Limb (tissue), 2 donors: ENCODE measurements at regions not wholly inside any gene's neighbourhood (a gene's known extent, or its start where the extent isn't known, plus 50 kb on each side); places are given as distances from the start of the nearest gene placed in this dataset.
"Not testable (repeated sequence)": the region's sequence is repeated elsewhere in the genome, so short reads cannot be mapped to it uniquely, and the experiment has no call there.

ENCODE experiments used
- DNase-seq, 2 donors: peaks; one replicate each; pipeline ENCODE4 v3.0.0-alpha.2; 2016; ENCODE audit errors: extremely low spot score in 2 of 2

DNA sequence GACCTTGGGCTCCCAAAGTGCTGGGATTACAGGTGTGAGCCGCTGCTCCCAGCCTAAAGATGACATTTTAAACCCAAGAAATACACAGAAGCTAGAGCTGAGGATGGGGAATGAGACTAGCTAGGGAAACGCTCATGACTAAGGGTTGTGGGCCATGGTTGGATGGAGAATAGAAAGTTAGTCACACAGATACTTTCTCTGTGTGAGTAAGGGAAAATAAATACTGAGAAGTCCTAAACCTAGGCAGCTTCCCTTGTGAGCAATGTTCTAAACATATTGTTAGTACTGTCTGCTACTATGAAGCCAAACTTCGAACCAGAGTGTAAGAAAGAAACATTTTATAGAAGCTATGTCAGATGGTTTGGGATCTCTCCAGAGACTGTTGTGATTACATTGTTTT is 304.8 kb upstream of the STAC start:
- no peak for DNase-seq

GRCh38 chr3:36077320-36077719 is 303.0 kb upstream of the STAC start:
- no peak for DNase-seq

DNA sequence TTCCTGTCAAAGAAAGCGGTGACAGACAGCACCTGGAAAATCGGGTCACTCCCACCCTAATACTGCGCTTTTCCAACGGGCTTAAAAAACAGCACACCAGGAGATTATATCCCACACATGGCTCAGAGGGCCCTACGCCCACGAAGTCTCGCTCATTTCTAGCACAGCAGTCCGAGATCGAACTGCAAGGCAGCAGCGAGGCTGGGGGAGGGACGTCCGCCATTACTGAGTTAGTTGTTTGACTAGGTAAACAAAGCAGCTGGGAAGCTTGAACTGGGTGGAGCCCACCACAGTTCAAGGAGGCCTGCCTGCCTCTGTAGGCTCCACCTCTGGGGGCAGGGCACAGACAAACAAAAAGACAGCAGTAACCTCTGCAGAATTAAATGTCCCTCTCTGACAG is 297.3 kb upstream of the STAC start:
- not testable (repeated sequence) for DNase-seq

GRCh38 chr3:36095238-36095637 is 285.1 kb upstream of the STAC start:
- DNase-seq = no peak

DNA sequence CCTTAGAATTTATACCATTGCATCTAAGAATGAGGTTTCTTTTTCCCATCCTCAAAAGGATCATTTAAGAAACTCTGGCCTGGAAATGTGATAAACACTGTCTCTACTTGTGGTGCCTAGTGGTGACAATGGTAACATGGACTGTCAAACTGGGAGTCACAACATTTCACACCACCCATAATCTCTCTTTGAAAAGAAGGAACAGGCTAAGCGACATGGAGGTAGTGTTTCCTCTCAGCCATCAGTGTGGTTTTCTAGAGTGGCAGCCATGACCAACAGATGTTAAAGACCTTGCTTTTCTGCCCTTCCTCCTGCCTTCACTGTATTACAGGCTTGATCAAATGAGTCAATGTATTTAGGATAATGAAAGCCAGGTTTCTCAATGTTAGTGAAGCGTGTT is 283.1 kb upstream of the STAC start:
- DNase-seq = no peak

DNA sequence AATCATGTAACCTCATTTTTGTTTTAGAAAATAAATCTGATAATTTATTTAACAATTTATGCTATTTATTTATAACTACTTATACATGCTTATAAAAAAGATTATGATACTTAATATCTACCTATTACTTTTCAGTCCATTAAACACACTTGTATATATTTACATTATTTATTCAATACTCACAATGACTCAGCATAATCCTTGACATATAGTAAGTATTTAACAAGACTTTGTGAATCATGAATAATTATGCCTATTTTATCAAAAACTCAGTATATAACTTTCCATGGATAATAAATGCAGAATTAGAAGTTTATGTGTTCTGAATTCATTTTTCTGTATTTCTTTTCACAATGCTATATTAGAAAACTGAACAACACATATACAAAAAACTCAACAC is 266.0 kb upstream of the STAC start:
- DNase-seq = no peak

- DNase-seq = no peak
These were observed 256.0 kb upstream of the STAC start for GRCh38 chr3:36124118-36124796.

DNA sequence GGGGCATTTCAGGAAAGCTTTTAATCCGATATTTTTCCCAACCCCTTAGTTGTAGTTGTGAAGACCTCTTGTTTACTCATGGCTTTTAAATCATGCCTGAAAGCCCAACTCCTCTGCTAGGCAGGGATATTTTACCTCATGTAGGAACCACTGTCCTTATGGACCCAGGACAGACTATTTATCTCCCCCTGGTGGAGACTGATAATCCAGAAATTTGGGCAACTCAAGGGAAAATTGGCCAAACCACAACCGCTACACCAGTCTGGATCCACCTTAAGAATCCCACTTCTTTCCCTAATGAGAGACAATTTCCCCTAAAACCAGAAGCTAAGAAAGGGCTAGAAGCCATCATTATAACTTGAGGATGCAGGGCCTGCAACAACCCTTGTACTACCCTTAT is 248.1 kb upstream of the STAC start:
- DNase-seq = no peak

DNA sequence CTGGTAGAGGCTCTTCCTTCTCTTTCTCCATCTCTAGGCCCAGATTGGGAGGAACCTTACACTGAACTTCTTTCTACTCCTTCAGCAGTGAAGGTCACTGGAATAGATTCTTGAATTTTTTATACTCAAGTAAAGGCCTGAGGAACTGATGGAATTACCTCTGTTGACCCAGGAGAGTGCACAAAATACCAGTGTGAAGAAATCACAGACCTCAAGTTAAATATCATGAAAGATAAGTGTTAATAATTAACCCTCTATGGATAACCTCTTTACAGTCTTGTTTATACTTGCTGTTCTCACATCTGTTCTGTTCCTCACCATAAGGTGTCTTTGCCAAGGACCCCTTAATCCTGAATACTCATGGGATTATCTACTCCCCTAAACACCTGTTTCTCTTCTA is 244.4 kb upstream of the STAC start:
- DNase-seq = no peak

DNA sequence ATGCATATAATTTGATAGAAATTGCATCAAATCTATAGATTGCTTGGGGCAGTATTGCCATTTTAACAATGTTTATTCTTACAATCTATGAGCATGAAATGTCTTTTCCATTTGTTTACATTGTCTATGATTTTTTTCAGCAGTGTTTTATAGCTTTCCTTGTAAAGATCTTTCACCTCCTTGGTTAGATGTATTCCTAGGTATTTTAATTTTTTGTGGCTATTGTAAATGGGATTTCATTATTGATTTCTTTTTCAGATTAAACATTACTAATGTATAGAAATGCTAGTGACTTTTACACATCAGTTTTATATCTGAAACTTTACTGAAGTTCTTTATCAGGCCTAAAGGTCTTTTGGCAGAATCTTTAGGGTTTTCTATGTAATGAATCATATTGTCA is 237.6 kb upstream of the STAC start:
- no peak for DNase-seq

GRCh38 chr3:36146404-36146803 is 233.9 kb upstream of the STAC start:
- no peak for DNase-seq

GRCh38 chr3:36147934-36148558 is 232.3 kb upstream of the STAC start:
- no peak for DNase-seq

DNA sequence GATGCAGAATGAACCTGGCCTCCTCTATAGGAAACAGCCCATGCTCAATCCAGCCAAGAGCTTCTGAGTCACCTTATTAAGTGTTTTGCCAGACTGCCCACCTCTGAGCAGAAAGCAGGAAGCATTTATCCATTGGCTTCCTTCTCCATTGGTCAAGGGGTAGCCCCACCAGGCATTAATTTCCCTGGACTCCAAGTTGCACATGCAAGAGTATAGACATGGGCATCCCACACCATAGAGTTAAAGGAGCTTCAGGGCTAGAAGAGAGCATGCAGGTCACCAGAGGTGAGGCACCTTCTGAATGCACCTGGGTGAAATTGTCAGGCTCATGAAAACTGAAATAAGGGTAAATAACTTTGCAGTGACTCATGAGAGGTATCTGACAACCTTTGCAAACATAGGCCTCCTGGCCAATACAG is 230.8 kb upstream of the STAC start:
- no peak for DNase-seq

DNA sequence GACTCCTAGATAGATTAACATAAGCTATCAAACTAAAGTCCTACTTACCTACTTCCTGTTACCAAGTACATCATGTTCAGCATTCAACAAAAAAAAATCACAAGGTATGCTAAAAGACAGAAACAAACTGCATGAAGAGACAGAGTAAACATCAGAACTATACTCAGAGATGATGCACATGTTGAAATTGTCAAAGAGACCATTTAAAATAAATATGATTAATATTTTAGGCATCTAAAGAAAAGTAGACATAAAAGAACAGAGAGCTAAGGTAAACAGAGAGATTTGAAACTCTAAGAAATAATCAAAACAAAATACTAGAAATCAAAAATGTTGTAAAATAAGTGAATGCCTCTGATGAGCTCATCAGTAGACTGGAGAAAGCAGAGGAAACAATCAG is 224.8 kb upstream of the STAC start:
- no peak for DNase-seq

- no peak for DNase-seq
These were observed 215.9 kb upstream of the STAC start for GRCh38 chr3:36164400-36164799.

GRCh38 chr3:36165509-36166290 is 214.6 kb upstream of the STAC start:
- no peak for DNase-seq

DNA sequence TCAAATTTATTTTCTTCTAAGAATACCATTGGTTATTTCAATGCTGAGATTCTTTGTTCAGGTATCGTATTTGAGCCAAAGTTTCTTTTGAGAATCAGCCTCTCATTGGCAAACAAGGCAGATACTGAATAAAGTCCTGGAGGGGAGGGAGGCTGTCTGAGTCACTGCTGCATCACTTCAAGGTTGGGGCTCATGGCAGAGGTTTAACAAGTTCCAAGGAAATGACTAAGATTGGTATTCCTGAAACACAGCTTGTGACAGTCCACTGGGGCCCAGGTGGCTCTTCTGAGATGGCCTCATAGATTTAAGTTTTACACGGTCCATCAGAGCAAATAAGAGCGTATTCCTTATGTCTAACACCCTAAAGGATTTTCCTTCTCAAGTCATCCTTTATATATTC is 213.8 kb upstream of the STAC start:
- no peak for DNase-seq

- no peak for DNase-seq
These were observed 207.6 kb upstream of the STAC start for GRCh38 chr3:36172699-36173098.

DNA sequence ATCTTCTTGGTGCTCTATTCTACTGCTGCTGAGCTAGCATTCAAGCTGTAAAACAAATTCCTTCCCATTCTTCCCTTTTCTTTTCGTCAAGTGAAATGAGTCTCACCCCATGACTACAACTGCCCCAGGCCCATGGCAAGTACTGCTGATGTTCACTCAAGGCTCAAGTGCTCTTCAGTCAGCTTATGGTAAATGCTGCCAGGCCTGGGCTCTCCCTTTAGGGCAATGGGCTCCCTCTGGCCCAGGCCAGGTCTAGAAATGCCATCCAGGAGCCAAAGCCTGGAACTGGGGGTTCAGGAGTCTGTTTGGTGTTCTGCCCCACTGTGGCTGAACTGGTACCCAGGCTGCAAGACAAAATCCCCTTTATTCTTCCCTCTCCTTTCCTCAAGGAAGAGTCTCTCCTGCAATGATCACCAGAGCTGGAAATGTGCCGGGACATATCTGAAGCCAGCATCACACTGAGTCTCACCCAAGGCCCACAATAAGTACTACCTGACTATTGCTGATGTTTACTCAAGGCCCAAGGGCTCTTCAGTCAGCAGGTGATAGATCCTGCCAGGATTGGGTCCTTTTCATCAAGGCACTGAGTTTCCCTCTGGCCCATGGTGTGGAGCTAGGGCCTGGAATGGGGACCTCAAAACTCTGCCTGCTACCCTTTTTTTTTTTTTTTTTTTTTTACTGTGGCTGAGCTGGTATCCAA is 205.0 kb upstream of the STAC start:
- no peak for DNase-seq

DNA sequence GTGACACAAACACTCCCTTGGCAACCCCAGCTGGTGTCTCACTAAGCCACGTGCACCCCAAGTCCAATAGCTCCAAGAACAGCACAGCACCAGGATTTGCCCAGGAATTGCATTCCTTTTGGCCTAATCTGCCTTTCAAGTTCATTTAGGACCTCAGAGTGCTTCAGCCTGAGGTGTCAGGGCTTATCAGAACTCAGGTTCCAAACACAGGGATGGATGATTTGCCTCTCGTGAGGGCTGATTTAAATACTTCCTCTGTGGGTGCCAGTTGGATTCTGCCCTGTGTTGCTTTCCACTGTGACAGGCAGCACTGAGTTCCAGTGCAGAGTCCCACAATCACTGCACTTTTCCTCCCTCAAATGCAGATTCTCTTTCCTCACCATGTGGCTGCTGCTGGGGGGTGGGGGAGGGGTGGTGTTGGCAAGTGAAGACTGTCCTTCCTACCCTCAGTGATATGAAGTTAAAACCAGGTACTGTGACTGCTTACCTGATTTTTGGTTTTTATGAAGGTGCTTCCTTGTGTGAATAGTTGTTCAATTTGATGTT is 204.3 kb upstream of the STAC start:
- DNase-seq = no peak

DNA sequence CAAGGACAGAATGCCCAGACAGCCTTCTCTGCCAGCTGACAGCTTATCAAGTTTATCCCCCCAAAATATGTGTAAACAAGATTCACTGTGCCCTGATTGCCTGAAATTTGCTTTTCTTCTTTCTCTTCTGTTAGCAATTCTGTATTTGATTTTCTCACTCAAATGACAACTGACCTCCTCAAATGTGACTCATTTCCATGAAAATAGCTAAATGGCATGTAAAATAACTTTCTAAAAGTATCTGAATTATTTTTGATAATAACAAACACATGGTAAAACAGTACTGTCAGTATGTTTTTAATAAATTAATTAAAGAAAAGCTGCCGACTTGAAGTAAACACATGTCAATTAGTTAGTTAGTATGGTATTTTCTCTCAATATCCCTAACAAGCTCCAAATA is 202.3 kb upstream of the STAC start:
- no peak for DNase-seq

GRCh38 chr3:36182024-36182423 is 198.3 kb upstream of the STAC start:
- DNase-seq = no peak
